CD4-positive, alpha-beta T cell (primary cell): ENCODE measurements at regions not wholly inside any gene's neighbourhood (a gene's known extent, or its start where the extent isn't known, plus 50 kb on each side); places are given as distances from the start of the nearest gene placed in this dataset.

Source experiments
- ATAC-seq: fragments of 200-7000 bp; cut with Tn5 transposase; one replicate; pipeline ENCODE4 v1.10.0; 2022; ENCODE audit warnings: mild to moderate bottlenecking; ENCODE audit not compliant: poor library complexity
- CTCF ChIA-PET: fragments of 350-600 bp; sonication (Branson Sonifier 250); formaldehyde crosslinking; loops from one replicate; lab custom pipeline; 2021; ENCODE audit warnings: antibody characterized with exemption, inconsistent platforms; lab: Charles Lee
- POLR2A ChIA-PET: fragments of 350-600 bp; sonication (Branson Sonifier 250); formaldehyde crosslinking; loops from one replicate; lab custom pipeline; 2021; ENCODE audit warnings: antibody characterized with exemption, inconsistent platforms; lab: Charles Lee
- DNase-seq, 14 experiments: peaks; one replicate each; pipeline ENCODE4 v3.0.0-alpha.2; 2013 to 2020; ENCODE audit warnings: mixed read lengths in 2 of 14
- H3K27ac ChIP-seq, 2 donors: one replicate each; pipeline versions ENCODE4 v1.5.1 to v1.7.0; 2013; ENCODE audit warnings: low read length in 2 of 2, low read depth in 1 of 2, mild to moderate bottlenecking in 1 of 2
- H3K27me3 ChIP-seq, 2 experiments: 1 replicate in 1 of 2; 2 replicates in 1 of 2; pipeline versions ENCODE4 v1.6.1 to v1.7.0; 2013; ENCODE audit warnings: low read length in 2 of 2, control low read depth in 1 of 2, mild to moderate bottlenecking in 1 of 2, moderate library complexity in 1 of 2; ENCODE audit not compliant: insufficient read depth in 2 of 2, control insufficient read depth in 1 of 2
- H3K36me3 ChIP-seq: one replicate; pipeline ENCODE4 v1.6.1; 2013; ENCODE audit warnings: low read length, control low read depth; ENCODE audit not compliant: insufficient read depth
- H3K4me1 ChIP-seq: one replicate; pipeline ENCODE4 v1.6.1; 2013; ENCODE audit warnings: low read length, control low read depth; ENCODE audit not compliant: insufficient read depth
- H3K4me3 ChIP-seq: one replicate; pipeline ENCODE4 v1.5.1; 2013; ENCODE audit warnings: mild to moderate bottlenecking, low read length, moderate library complexity
- H3K9me3 ChIP-seq, 2 experiments: 1 replicate in 1 of 2; 2 replicates in 1 of 2; pipeline versions ENCODE4 v1.6.1 to v1.7.0; 2013; ENCODE audit warnings: low read length in 2 of 2, mild to moderate bottlenecking in 2 of 2, control low read depth in 1 of 2, moderate library complexity in 1 of 2; ENCODE audit not compliant: control insufficient read depth in 1 of 2, insufficient read depth in 1 of 2
- H3K27ac Mint-ChIP-seq: one replicate; pipeline ENCODE4 v1.8.0; 2020; ENCODE audit warnings: mixed read lengths
- H3K27me3 Mint-ChIP-seq: one replicate; pipeline ENCODE4 v1.8.0; 2021; ENCODE audit warnings: mixed read lengths
- H3K36me3 Mint-ChIP-seq: one replicate; pipeline ENCODE4 v1.8.0; 2021; ENCODE audit warnings: low read depth, mixed read lengths
- H3K4me1 Mint-ChIP-seq: one replicate; pipeline ENCODE4 v1.8.0; 2021; ENCODE audit warnings: low read depth, mixed read lengths
- H3K4me3 Mint-ChIP-seq: one replicate; pipeline ENCODE4 v1.8.0; 2020; ENCODE audit warnings: mild to moderate bottlenecking, mixed read lengths
- H3K9me3 Mint-ChIP-seq: one replicate; pipeline ENCODE4 v1.8.0; 2020; ENCODE audit warnings: mixed read lengths
- CTCF ChIP-seq: fragments of 200-600 bp; IDR thresholded peaks from one replicate; pipeline ENCODE4 v1.8.0; 2022; ENCODE audit warnings: antibody characterized with exemption, mild to moderate bottlenecking
- intact Hi-C, 2 experiments: fragments of 100-400 bp; cut with DNase I in 1 of 2; cut with micrococcal nuclease in 1 of 2; formaldehyde crosslinking; loops; one replicate each; pipeline versions ENCODE4 v1.15.1 to v1.9.0; 2023 to 2025; cut with DNase I, micrococcal nuclease

- H3K36me3 ChIP-seq, result no peaks in the 10 kb centered on the region
- H3K27ac Mint-ChIP-seq, result no peak overlapping the region
- no peaks in the 10 kb centered on the region for H3K4me1 Mint-ChIP-seq
- no peaks in the 10 kb centered on the region for H3K27me3 Mint-ChIP-seq
- ATAC-seq (no peak), DNase-seq (no peak)
- no peak overlapping the region for H3K4me3 Mint-ChIP-seq
- TF ChIP-seq CTCF, result no peak
- no peaks in the 10 kb centered on the region for H3K27me3 ChIP-seq
- ChIA-PET CTCF (no interaction called here), POLR2A (no interaction called here)
- no peaks in the 10 kb centered on the region for H3K36me3 Mint-ChIP-seq
- no peak overlapping the region for H3K4me3 ChIP-seq
- intact Hi-C loops, result no loop called here
- no peaks in the 10 kb centered on the region for H3K9me3 Mint-ChIP-seq
- H3K27ac ChIP-seq, result no peak overlapping the region
- H3K4me1 ChIP-seq, result no peaks in the 10 kb centered on the region
- H3K9me3 ChIP-seq, result peaks cover 0 to 4% of the 10 kb centered on the region in 2 experiments
Observed at GRCh38 chr10:128314686-128315085, 188.5 kb upstream of the MKI67 start.

DNA sequence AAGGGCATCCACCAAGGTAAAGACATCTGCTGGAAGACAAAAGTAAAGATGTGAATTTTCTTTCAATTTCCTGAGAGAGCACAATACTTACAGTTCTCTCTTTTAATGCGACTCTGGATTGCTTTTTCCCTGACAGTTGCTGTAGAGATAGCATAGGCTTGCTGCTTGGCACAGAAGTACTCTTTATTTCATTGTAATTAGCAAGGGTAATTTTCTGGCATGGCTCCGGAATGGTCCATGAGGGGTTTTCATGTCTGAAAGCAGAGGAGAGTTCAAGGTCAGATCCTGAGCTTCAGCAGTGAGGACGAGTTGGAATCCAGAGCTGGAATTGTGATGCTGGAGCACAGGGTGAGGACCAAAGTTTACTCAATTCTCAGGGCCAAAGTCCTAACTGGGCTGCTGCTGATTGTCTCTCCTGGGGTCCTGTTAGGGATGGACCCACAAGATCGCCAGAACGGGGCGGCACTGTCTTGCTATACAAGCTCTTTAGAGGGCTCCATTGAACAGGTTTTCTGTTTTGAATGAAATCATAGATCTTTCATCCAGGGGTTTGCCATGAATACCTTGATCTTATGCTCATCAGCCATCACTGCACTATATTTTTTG is 190.0 kb upstream of the MKI67 start:
- Mint-ChIP-seq H3K27me3 (no peaks in the 10 kb centered on the region), H3K9me3 (no peaks in the 10 kb centered on the region), H3K4me3 (no peak overlapping the region), H3K27ac (no peak overlapping the region), H3K36me3 (no peaks in the 10 kb centered on the region), H3K4me1 (no peaks in the 10 kb centered on the region)
- no peaks in the 10 kb centered on the region for H3K27me3 ChIP-seq
- H3K27ac ChIP-seq, result no peak overlapping the region
- H3K4me3 ChIP-seq, result no peak overlapping the region
- POLR2A ChIA-PET, result no interaction called here
- peaks cover 0 to 4% of the 10 kb centered on the region in 2 experiments for H3K9me3 ChIP-seq
- no peaks in the 10 kb centered on the region for H3K4me1 ChIP-seq
- TF ChIP-seq CTCF, result no peak
- DNase-seq (no peak), ATAC-seq (no peak)
- H3K36me3 ChIP-seq, result no peaks in the 10 kb centered on the region
- intact Hi-C loops, result no loop called here
- CTCF ChIA-PET, result no interaction called here

- H3K4me3 Mint-ChIP-seq, result no peak overlapping the region
- DNase-seq (no peak), ATAC-seq (no peak)
- ChIA-PET CTCF (no interaction called here), POLR2A (no interaction called here)
- H3K9me3 Mint-ChIP-seq, result no peaks in the 10 kb centered on the region
- H3K4me1 ChIP-seq, result no peaks in the 10 kb centered on the region
- H3K27ac Mint-ChIP-seq, result no peak overlapping the region
- no peaks in the 10 kb centered on the region for H3K36me3 ChIP-seq
- no peak for TF ChIP-seq CTCF
- H3K36me3 Mint-ChIP-seq, result no peaks in the 10 kb centered on the region
- no peak overlapping the region for H3K4me3 ChIP-seq
- peaks cover 3% of the 10 kb centered on the region for H3K27me3 Mint-ChIP-seq
- intact Hi-C loops, result no loop called here
- H3K27ac ChIP-seq, result no peak overlapping the region
- no peaks in the 10 kb centered on the region for H3K4me1 Mint-ChIP-seq
- no peaks in the 10 kb centered on the region for H3K27me3 ChIP-seq
- peaks cover 0 to 4% of the 10 kb centered on the region in 2 experiments for H3K9me3 ChIP-seq
Observed at GRCh38 chr10:128316925-128317324, 190.7 kb upstream of the MKI67 start.
